Chondrocyte (in vitro differentiated cells): ENCODE measurements at regions not wholly inside any gene's neighbourhood (a gene's known extent, or its start where the extent isn't known, plus 50 kb on each side); places are given as distances from the start of the nearest gene placed in this dataset.

ENCODE experiments used
- DNase-seq: peaks from one replicate; pipeline ENCODE4 v3.0.0; 2021; ENCODE audit warnings: mixed read lengths, low spot score
- H3K27ac Mint-ChIP-seq: one replicate; pipeline ENCODE4 v1.8.0; 2021; ENCODE audit warnings: mild to moderate bottlenecking, moderate library complexity, mixed read lengths; ENCODE audit not compliant: unreplicated experiment
- H3K27me3 Mint-ChIP-seq: 2 replicates; pipeline ENCODE4 v1.8.0; 2021; ENCODE audit warnings: low read depth, mixed read lengths
- H3K36me3 Mint-ChIP-seq: 2 replicates; pipeline ENCODE4 v1.8.0; 2021; ENCODE audit warnings: low read depth, mixed read lengths
- H3K4me1 Mint-ChIP-seq: 2 replicates; pipeline ENCODE4 v1.8.0; 2021; ENCODE audit warnings: low read depth, mild to moderate bottlenecking, mixed read lengths
- H3K4me3 Mint-ChIP-seq: one replicate; pipeline ENCODE4 v1.8.0; 2021; ENCODE audit warnings: mild to moderate bottlenecking, moderate library complexity, mixed read lengths; ENCODE audit not compliant: unreplicated experiment
- H3K9me3 Mint-ChIP-seq: 2 replicates; pipeline ENCODE4 v1.8.0; 2021; ENCODE audit warnings: low read depth, mixed read lengths
- CTCF ChIP-seq: fragments of 200-600 bp; sonication (generic); IDR thresholded peaks from 2 replicates; pipeline ENCODE4 v1.5.0; 2021; ENCODE audit warnings: antibody characterized with exemption, mild to moderate bottlenecking, moderate library complexity

- no peaks in the 10 kb centered on the region for H3K9me3 Mint-ChIP-seq
- no peak for TF ChIP-seq CTCF
- H3K4me3 Mint-ChIP-seq: no peak overlapping the region
- no peaks in the 10 kb centered on the region for H3K27me3 Mint-ChIP-seq
- no peaks in the 10 kb centered on the region for H3K36me3 Mint-ChIP-seq
- H3K4me1 Mint-ChIP-seq: peaks cover 38% of the 10 kb centered on the region
- DNase-seq: peak; percentile 84
- H3K27ac Mint-ChIP-seq: no peak overlapping the region
Observed at GRCh38 chr2:128374711-128375413, 56.2 kb upstream of the HS6ST1 start.

GRCh38 chr2:128375454-128375853 is 56.8 kb upstream of the HS6ST1 start:
- Mint-ChIP-seq H3K27me3 (no peaks in the 10 kb centered on the region), H3K4me3 (no peak overlapping the region), H3K4me1 (peaks cover 32% of the 10 kb centered on the region), H3K36me3 (no peaks in the 10 kb centered on the region), H3K27ac (no peak overlapping the region), H3K9me3 (no peaks in the 10 kb centered on the region)
- no peak for TF ChIP-seq CTCF
- DNase-seq: peak; percentile 74

GRCh38 chr2:128376241-128377041 is 57.8 kb upstream of the HS6ST1 start:
- Mint-ChIP-seq H3K27ac (no peak overlapping the region), H3K27me3 (no peaks in the 10 kb centered on the region), H3K4me3 (no peak overlapping the region), H3K36me3 (no peaks in the 10 kb centered on the region), H3K9me3 (no peaks in the 10 kb centered on the region), H3K4me1 (peaks cover 37% of the 10 kb centered on the region)
- no peak for TF ChIP-seq CTCF
- peak; percentile 72 for DNase-seq

- Mint-ChIP-seq H3K36me3 (no peaks in the 10 kb centered on the region), H3K9me3 (no peaks in the 10 kb centered on the region), H3K27ac (no peak overlapping the region), H3K4me1 (peaks cover 37% of the 10 kb centered on the region), H3K27me3 (no peaks in the 10 kb centered on the region), H3K4me3 (no peak overlapping the region)
- TF ChIP-seq CTCF: no peak
- DNase-seq: peak; percentile 68
Observed at GRCh38 chr2:128377071-128377910, 58.6 kb upstream of the HS6ST1 start.
